ENCODE measurements at regions not wholly inside any gene's neighbourhood (a gene's known extent, or its start where the extent isn't known, plus 50 kb on each side); places are given as distances from the start of the nearest gene placed in this dataset.

- Histone ChIP-seq H3K27ac (ENCODE audit: low read depth, low read length, severe bottlenecking) (no peak overlapping the region), H3K4me3 (ENCODE audit: extremely low read depth, insufficient read depth, low read length, poor library complexity, severe bottlenecking) (no peak overlapping the region), H3K9me3 (ENCODE audit: control insufficient read depth, low read length) (no peaks in the 10 kb centered on the region), H3K4me1 (ENCODE audit: control insufficient read depth, insufficient read depth, low read length, poor library complexity, severe bottlenecking) (no peaks in the 10 kb centered on the region), H3K36me3 (ENCODE audit: control insufficient read depth, insufficient read depth, low read length) (no peaks in the 10 kb centered on the region)
- 57 to 100% methylated on average over 1 to 2 of the region's 4 CpGs for WGBS, 2 experiments (ENCODE audit: insufficient coverage in 2 of 2)
Measured at GRCh38 chr6:2468601-2468955, 223.2 kb upstream of the GMDS start.

GRCh38 chr6:2467929-2468600 lies 222.7 kb upstream of the GMDS start:
- Histone ChIP-seq H3K27ac (ENCODE audit: low read depth, low read length, severe bottlenecking) (no peak overlapping the region), H3K4me1 (ENCODE audit: control insufficient read depth, insufficient read depth, low read length, poor library complexity, severe bottlenecking) (no peaks in the 10 kb centered on the region), H3K4me3 (ENCODE audit: extremely low read depth, insufficient read depth, low read length, poor library complexity, severe bottlenecking) (no peak overlapping the region), H3K36me3 (ENCODE audit: control insufficient read depth, insufficient read depth, low read length) (no peaks in the 10 kb centered on the region), H3K9me3 (ENCODE audit: control insufficient read depth, low read length) (no peaks in the 10 kb centered on the region)
- 49 to 51% methylated on average over 4 to 6 of the region's 6 CpGs for WGBS, 2 experiments (ENCODE audit: insufficient coverage in 2 of 2)

- Histone ChIP-seq H3K36me3 (ENCODE audit: control insufficient read depth, insufficient read depth, low read length) (no peaks in the 10 kb centered on the region), H3K4me1 (ENCODE audit: control insufficient read depth, insufficient read depth, low read length, poor library complexity, severe bottlenecking) (no peaks in the 10 kb centered on the region), H3K27ac (ENCODE audit: low read depth, low read length, severe bottlenecking) (no peak overlapping the region), H3K4me3 (ENCODE audit: extremely low read depth, insufficient read depth, low read length, poor library complexity, severe bottlenecking) (no peak overlapping the region), H3K9me3 (ENCODE audit: control insufficient read depth, low read length) (no peaks in the 10 kb centered on the region)
- WGBS, 2 experiments (ENCODE audit: insufficient coverage in 2 of 2): 91 to 93% methylated on average over 7 of the region's 9 CpGs
Measured at GRCh38 chr6:2465336-2465735, 219.9 kb upstream of the GMDS start.

DNA sequence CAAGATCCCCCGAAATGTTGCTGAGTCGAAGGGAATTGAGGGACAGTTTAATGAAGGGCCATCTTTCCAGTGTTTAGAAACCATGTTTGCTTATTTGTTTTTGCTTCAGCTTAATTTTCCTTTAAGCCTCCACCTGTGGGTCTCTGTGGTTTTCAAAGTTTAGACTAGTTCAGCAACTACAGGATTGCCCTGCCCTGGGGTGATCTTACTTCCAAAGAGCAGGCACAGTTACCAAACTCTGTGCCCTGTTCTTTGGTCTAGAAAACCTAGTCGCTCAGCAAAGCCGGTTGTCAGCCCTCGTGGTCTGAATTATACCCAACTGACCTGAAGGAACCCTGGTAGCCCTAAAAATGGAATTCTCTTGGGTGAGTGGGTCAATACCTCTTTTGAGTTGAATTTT lies 219.2 kb upstream of the GMDS start:
- Histone ChIP-seq H3K9me3 (ENCODE audit: control insufficient read depth, low read length) (no peaks in the 10 kb centered on the region), H3K36me3 (ENCODE audit: control insufficient read depth, insufficient read depth, low read length) (no peaks in the 10 kb centered on the region), H3K27ac (ENCODE audit: low read depth, low read length, severe bottlenecking) (no peak overlapping the region), H3K4me3 (ENCODE audit: extremely low read depth, insufficient read depth, low read length, poor library complexity, severe bottlenecking) (no peak overlapping the region), H3K4me1 (ENCODE audit: control insufficient read depth, insufficient read depth, low read length, poor library complexity, severe bottlenecking) (no peaks in the 10 kb centered on the region)
- WGBS, 2 experiments (ENCODE audit: insufficient coverage in 2 of 2): 79 to 97% methylated on average over 2 to 5 of the region's 5 CpGs

DNA sequence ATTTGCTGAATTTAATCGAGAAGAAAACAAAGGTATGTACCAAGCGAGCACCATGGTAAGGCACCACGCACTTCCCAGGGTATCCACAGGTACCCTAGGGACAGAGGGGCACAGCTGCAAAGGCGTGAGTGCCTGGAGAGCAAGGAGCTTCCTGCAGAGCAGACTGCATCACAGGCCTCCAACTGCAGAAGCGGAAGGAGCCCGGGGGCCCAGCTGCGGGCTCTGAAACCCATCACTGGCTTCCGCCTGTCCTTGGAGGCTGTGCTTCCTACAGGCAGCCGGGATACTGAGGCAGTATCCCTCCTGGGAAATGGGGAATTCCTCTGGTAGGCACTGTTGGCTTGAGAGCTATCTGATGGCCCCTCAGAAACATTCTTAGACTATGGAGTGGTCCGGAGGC lies 217.4 kb upstream of the GMDS start:
- no peak overlapping the region for H3K27ac ChIP-seq (ENCODE audit: low read depth, low read length, severe bottlenecking)
- WGBS, 2 experiments (ENCODE audit: insufficient coverage in 2 of 2): 90 to 93% methylated on average over 8 to 9 of the region's 10 CpGs
- no peaks in the 10 kb centered on the region for H3K9me3 ChIP-seq (ENCODE audit: control insufficient read depth, low read length)
- no peaks in the 10 kb centered on the region for H3K4me1 ChIP-seq (ENCODE audit: control insufficient read depth, insufficient read depth, low read length, poor library complexity, severe bottlenecking)
- H3K4me3 ChIP-seq (ENCODE audit: extremely low read depth, insufficient read depth, low read length, poor library complexity, severe bottlenecking): no peak overlapping the region
- no peaks in the 10 kb centered on the region for H3K36me3 ChIP-seq (ENCODE audit: control insufficient read depth, insufficient read depth, low read length)

- Histone ChIP-seq H3K4me3 (ENCODE audit: extremely low read depth, insufficient read depth, low read length, poor library complexity, severe bottlenecking) (no peak overlapping the region), H3K27ac (ENCODE audit: low read depth, low read length, severe bottlenecking) (no peak overlapping the region), H3K9me3 (ENCODE audit: control insufficient read depth, low read length) (no peaks in the 10 kb centered on the region), H3K4me1 (ENCODE audit: control insufficient read depth, insufficient read depth, low read length, poor library complexity, severe bottlenecking) (no peaks in the 10 kb centered on the region), H3K36me3 (ENCODE audit: control insufficient read depth, insufficient read depth, low read length) (no peaks in the 10 kb centered on the region)
- 80 to 98% methylated on average over 4 to 5 of the region's 9 CpGs for WGBS, 2 experiments (ENCODE audit: insufficient coverage in 2 of 2)
Measured at GRCh38 chr6:2460216-2460745, 214.9 kb upstream of the GMDS start.

DNA sequence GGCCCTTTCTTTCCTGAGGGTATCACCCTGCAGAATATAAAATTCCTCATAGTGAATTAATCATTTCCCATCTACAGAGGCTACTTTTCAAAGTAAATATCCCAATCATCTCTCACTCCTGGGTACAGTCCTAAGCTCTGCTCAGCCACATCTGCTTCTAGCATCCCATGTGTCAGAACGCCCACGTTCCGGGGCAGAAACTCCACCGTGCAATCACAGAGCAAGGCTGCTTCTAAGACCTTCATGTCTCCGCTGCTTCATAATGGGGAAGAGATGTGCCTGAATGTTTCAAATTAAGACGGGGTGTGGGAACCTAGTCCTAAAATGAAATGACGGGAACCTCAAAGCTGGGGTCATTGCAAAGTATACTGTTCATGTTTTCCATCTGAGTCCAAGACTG lies 208.8 kb upstream of the GMDS start:
- Histone ChIP-seq H3K9me3 (ENCODE audit: control insufficient read depth, low read length) (no peaks in the 10 kb centered on the region), H3K4me1 (ENCODE audit: control insufficient read depth, insufficient read depth, low read length, poor library complexity, severe bottlenecking) (no peaks in the 10 kb centered on the region), H3K27ac (ENCODE audit: low read depth, low read length, severe bottlenecking) (no peak overlapping the region), H3K36me3 (ENCODE audit: control insufficient read depth, insufficient read depth, low read length) (no peaks in the 10 kb centered on the region), H3K4me3 (ENCODE audit: extremely low read depth, insufficient read depth, low read length, poor library complexity, severe bottlenecking) (no peak overlapping the region)
- 92% methylated on average over 7 of the region's 7 CpGs for WGBS, 2 experiments (ENCODE audit: insufficient coverage in 2 of 2)

GRCh38 chr6:2450546-2450945 lies 205.1 kb upstream of the GMDS start:
- 90 to 96% methylated on average over 9 to 12 of the region's 12 CpGs for WGBS, 2 experiments (ENCODE audit: insufficient coverage in 2 of 2)
- Histone ChIP-seq H3K27ac (ENCODE audit: low read depth, low read length, severe bottlenecking) (no peak overlapping the region), H3K36me3 (ENCODE audit: control insufficient read depth, insufficient read depth, low read length) (no peaks in the 10 kb centered on the region), H3K4me1 (ENCODE audit: control insufficient read depth, insufficient read depth, low read length, poor library complexity, severe bottlenecking) (no peaks in the 10 kb centered on the region), H3K9me3 (ENCODE audit: control insufficient read depth, low read length) (no peaks in the 10 kb centered on the region), H3K4me3 (ENCODE audit: extremely low read depth, insufficient read depth, low read length, poor library complexity, severe bottlenecking) (no peak overlapping the region)

GRCh38 chr6:2449572-2449940 lies 204.2 kb upstream of the GMDS start:
- Histone ChIP-seq H3K4me3 (ENCODE audit: extremely low read depth, insufficient read depth, low read length, poor library complexity, severe bottlenecking) (no peak overlapping the region), H3K4me1 (ENCODE audit: control insufficient read depth, insufficient read depth, low read length, poor library complexity, severe bottlenecking) (no peaks in the 10 kb centered on the region), H3K9me3 (ENCODE audit: control insufficient read depth, low read length) (no peaks in the 10 kb centered on the region), H3K27ac (ENCODE audit: low read depth, low read length, severe bottlenecking) (no peak overlapping the region), H3K36me3 (ENCODE audit: control insufficient read depth, insufficient read depth, low read length) (no peaks in the 10 kb centered on the region)
- 60 to 80% methylated on average over 1 of the region's 2 CpGs for WGBS, 2 experiments (ENCODE audit: insufficient coverage in 2 of 2)

DNA sequence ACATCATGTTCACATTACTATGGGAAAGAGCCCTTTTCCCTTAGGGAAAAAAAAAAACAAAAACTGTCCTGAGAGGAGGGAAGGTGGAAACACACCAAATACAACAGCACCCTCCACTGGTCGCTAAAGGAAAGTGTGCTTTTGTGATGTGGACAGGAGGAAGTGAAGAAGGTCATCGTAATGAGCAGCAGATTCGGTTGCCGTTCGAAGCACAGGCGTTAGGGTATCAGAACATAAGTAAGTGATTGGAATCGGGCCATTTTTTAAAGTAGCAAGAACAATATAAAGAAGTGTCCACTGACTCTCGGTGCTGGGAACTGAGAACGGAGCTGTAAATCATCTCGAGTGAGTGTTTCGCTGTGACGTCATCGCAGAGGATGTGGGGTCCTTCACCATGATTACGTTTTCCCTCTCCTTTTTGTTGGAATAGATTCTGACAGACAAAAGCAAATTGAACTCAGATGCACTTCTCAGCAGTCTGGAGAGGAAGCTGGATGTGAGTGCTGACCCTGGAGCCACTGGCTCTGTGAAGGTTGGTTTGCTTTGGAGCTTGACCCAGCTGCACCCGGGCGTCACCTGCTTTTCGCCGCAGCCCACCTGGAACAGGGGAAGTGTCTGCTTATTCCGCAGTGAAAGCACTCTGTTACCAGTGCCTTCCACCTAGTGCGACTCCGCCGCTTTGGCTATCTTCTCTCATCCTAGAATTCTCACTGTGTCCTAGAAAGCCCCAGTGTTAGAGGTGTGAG lies 203.6 kb upstream of the GMDS start:
- no peak overlapping the region for H3K27ac ChIP-seq (ENCODE audit: low read depth, low read length, severe bottlenecking)
- H3K4me1 ChIP-seq (ENCODE audit: control insufficient read depth, insufficient read depth, low read length, poor library complexity, severe bottlenecking): no peaks in the 10 kb centered on the region
- no peaks in the 10 kb centered on the region for H3K36me3 ChIP-seq (ENCODE audit: control insufficient read depth, insufficient read depth, low read length)
- no peaks in the 10 kb centered on the region for H3K9me3 ChIP-seq (ENCODE audit: control insufficient read depth, low read length)
- WGBS, 2 experiments (ENCODE audit: insufficient coverage in 2 of 2): 25 to 41% methylated on average over 14 to 17 of the region's 22 CpGs
- H3K4me3 ChIP-seq (ENCODE audit: extremely low read depth, insufficient read depth, low read length, poor library complexity, severe bottlenecking): peak overlapping the region; percentile 25

- Histone ChIP-seq H3K27ac (ENCODE audit: low read depth, low read length, severe bottlenecking) (no peak overlapping the region), H3K4me1 (ENCODE audit: control insufficient read depth, insufficient read depth, low read length, poor library complexity, severe bottlenecking) (no peaks in the 10 kb centered on the region), H3K4me3 (ENCODE audit: extremely low read depth, insufficient read depth, low read length, poor library complexity, severe bottlenecking) (no peak overlapping the region), H3K36me3 (ENCODE audit: control insufficient read depth, insufficient read depth, low read length) (no peaks in the 10 kb centered on the region), H3K9me3 (ENCODE audit: control insufficient read depth, low read length) (no peaks in the 10 kb centered on the region)
- WGBS, 2 experiments (ENCODE audit: insufficient coverage in 2 of 2): 53 to 88% methylated on average over 1 to 2 of the region's 3 CpGs
Measured at GRCh38 chr6:2447931-2448330, 202.5 kb upstream of the GMDS start.
